ENCODE measurements at regions not wholly inside any gene's neighbourhood (a gene's known extent, or its start where the extent isn't known, plus 50 kb on each side); places are given as distances from the start of the nearest gene placed in this dataset.
A peak's percentile ranks its signal among the peaks of the same experiment; 100 is the strongest.
"Not testable (repeated sequence)": the region's sequence is repeated elsewhere in the genome, so short reads cannot be mapped to it uniquely, and the experiment has no call there.

GRCh38 chr3:195970873-195971272 lies 62.5 kb upstream of the TNK2 start:
- DNase-seq, result not testable (repeated sequence)

- not testable (repeated sequence) for DNase-seq
Observed at GRCh38 chr3:195969838-195970776, 61.8 kb upstream of the TNK2 start.

GRCh38 chr3:195969341-195969740 lies 61.0 kb upstream of the TNK2 start:
- not testable (repeated sequence) for DNase-seq

- not testable (repeated sequence) for DNase-seq
Observed at GRCh38 chr3:195968104-195968503, 59.8 kb upstream of the TNK2 start.

- DNase-seq, result not testable (repeated sequence)
Observed at GRCh38 chr3:195967387-195967720, 59.0 kb upstream of the TNK2 start.

- not testable (repeated sequence) for DNase-seq
Observed at GRCh38 chr3:195966563-195967386, 58.4 kb upstream of the TNK2 start.

GRCh38 chr3:195965217-195965616 lies 56.9 kb upstream of the TNK2 start:
- not testable (repeated sequence) for DNase-seq

GRCh38 chr3:195964318-195965107 lies 56.2 kb upstream of the TNK2 start:
- DNase-seq, result not testable (repeated sequence)

GRCh38 chr3:195962222-195962621 lies 53.9 kb upstream of the TNK2 start:
- peak in 1 of 2 donors; percentile 25 for DNase-seq

GRCh38 chr3:195960971-195961775 lies 52.8 kb upstream of the TNK2 start:
- DNase-seq, result peak; percentile 50 to 51

- DNase-seq, result not testable (repeated sequence)
Observed at GRCh38 chr3:195960164-195960563, 51.8 kb upstream of the TNK2 start.

- not testable (repeated sequence) for DNase-seq
Observed at GRCh38 chr3:195959367-195960157, 51.2 kb upstream of the TNK2 start.

- DNase-seq, result not testable (repeated sequence)
Observed at GRCh38 chr3:195958736-195959135, 50.4 kb upstream of the TNK2 start.

All from CD4-positive, alpha-beta T cell treated with Interferon alpha-2 for 1 hour (primary cell).